ENCODE measurements at regions not wholly inside any gene's neighbourhood (a gene's known extent, or its start where the extent isn't known, plus 50 kb on each side); places are given as distances from the start of the nearest gene placed in this dataset.

- no peak for DNase-seq
Measured at GRCh38 chr9:14560194-14560593, 133.0 kb downstream of the ZDHHC21 start.

GRCh38 chr9:14554886-14555285 is 138.3 kb downstream of the ZDHHC21 start:
- no peak for DNase-seq

- DNase-seq, result no peak
Measured at GRCh38 chr9:14547245-14548060, 145.8 kb downstream of the ZDHHC21 start.

- no peak for DNase-seq
Measured at GRCh38 chr9:14546693-14547092, 146.5 kb downstream of the ZDHHC21 start.

GRCh38 chr9:14542071-14542470 is 151.2 kb downstream of the ZDHHC21 start:
- no peak for DNase-seq

- no peak for DNase-seq
Measured at GRCh38 chr9:14538526-14538925, 154.7 kb downstream of the ZDHHC21 start.

- no peak for DNase-seq
Measured at GRCh38 chr9:14535161-14535955, 157.9 kb downstream of the ZDHHC21 start.

- DNase-seq, result no peak
Measured at GRCh38 chr9:14533867-14534640, 159.2 kb downstream of the ZDHHC21 start.

GRCh38 chr9:14532456-14533115 is 160.6 kb downstream of the ZDHHC21 start:
- no peak for DNase-seq

- DNase-seq, result no peak
Measured at GRCh38 chr9:14531341-14532269, 161.6 kb downstream of the ZDHHC21 start.

GRCh38 chr9:14530841-14531240 is 162.4 kb downstream of the ZDHHC21 start:
- no peak for DNase-seq

GRCh38 chr9:14530366-14530765 is 162.9 kb downstream of the ZDHHC21 start:
- no peak for DNase-seq

- DNase-seq, result no peak
Measured at GRCh38 chr9:14529629-14530028, 163.6 kb downstream of the ZDHHC21 start.

- DNase-seq, result no peak
Measured at GRCh38 chr9:14529054-14529453, 164.2 kb downstream of the ZDHHC21 start.

GRCh38 chr9:14526504-14526903 is 166.7 kb downstream of the ZDHHC21 start:
- DNase-seq, result no peak

GRCh38 chr9:14525856-14526255 is 167.4 kb downstream of the ZDHHC21 start:
- no peak for DNase-seq

GRCh38 chr9:14524873-14525515 is 168.2 kb downstream of the ZDHHC21 start:
- no peak for DNase-seq

- no peak for DNase-seq
Measured at GRCh38 chr9:14523545-14523944, 169.7 kb downstream of the ZDHHC21 start.

GRCh38 chr9:14522627-14523379 is 170.4 kb downstream of the ZDHHC21 start:
- DNase-seq, result no peak

- DNase-seq, result no peak
Measured at GRCh38 chr9:14520341-14520740, 172.9 kb downstream of the ZDHHC21 start.

Data from suppressor macrophage treated with lipopolysaccharide for 4 hours (primary cell).